HepG2 (cell line): ENCODE measurements at regions not wholly inside any gene's neighbourhood (a gene's known extent, or its start where the extent isn't known, plus 50 kb on each side); places are given as distances from the start of the nearest gene placed in this dataset.
"Not testable (repeated sequence)": the region's sequence is repeated elsewhere in the genome, so short reads cannot be mapped to it uniquely, and the experiment has no call there.

Source experiments
- ATAC-seq: fragments of 200-7000 bp; cut with Tn5 transposase; 3 replicates; pipeline ENCODE4 v1.9.1; 2020; ENCODE audit warnings: mild to moderate bottlenecking, moderate library complexity
- BruUV-seq: library from RNA; stranded (reverse); fragments of 400-500 nt; replicated peaks from 2 replicates; lab custom pipeline; 2021; lab: Mats Ljungman, UMichigan
- CTCF ChIA-PET: fragments of 300-600 bp; formaldehyde crosslinking; extraction: SDS; loops from one replicate; lab custom pipeline; 2021; ENCODE audit warnings: low total read pairs, inconsistent platforms, low intra/inter-chr PET ratio; lab: Yijun Ruan, JAX
- POLR2A ChIA-PET: fragments of 350-600 bp; sonication (Branson Sonifier 250); formaldehyde crosslinking; loops from one replicate; lab custom pipeline; 2020; ENCODE audit warnings: antibody characterized with exemption, inconsistent platforms; lab: Yijun Ruan, JAX
- DNase-seq: peaks from one replicate; pipeline ENCODE4 v3.0.0-alpha.2; 2015; ENCODE audit warnings: low spot score
- FAIRE-seq: peaks from 3 replicates; lab custom pipeline; 2011; peaks lifted over from hg19 to GRCh38; lab: Jason Lieb, UNC
- H2AFZ ChIP-seq: one replicate; pipeline ENCODE4 v1.6.1; 2011; ENCODE audit warnings: low read length, inconsistent platforms
- H3K27ac ChIP-seq: fragments of 300-600 bp; 3 replicates; pipeline ENCODE4 v1.8.0; 2011; ENCODE audit warnings: mixed run types, mild to moderate bottlenecking, mixed read lengths, low read length, inconsistent platforms; ENCODE audit not compliant: insufficient read depth; ENCODE audit errors: extremely low read length
- H3K27me3 ChIP-seq, 2 experiments: fragments of 200-600 bp in 1 of 2; 2 replicates in 1 of 2; 3 replicates in 1 of 2; pipeline versions ENCODE4 v1.6.0 to v1.8.0; 2011; ENCODE audit warnings: low read length in 2 of 2, mild to moderate bottlenecking in 2 of 2, moderate library complexity in 2 of 2, inconsistent platforms in 1 of 2; ENCODE audit not compliant: insufficient read depth in 2 of 2, control insufficient read depth in 1 of 2
- H3K36me3 ChIP-seq, 2 experiments: fragments of 200-600 bp in 1 of 2; replicated peaks in 1 of 2; 2 replicates in 1 of 2; 3 replicates in 1 of 2; pipeline versions ENCODE4 v1.5.1 to v1.8.0; 2011; ENCODE audit warnings: low read length in 2 of 2, inconsistent platforms in 1 of 2; ENCODE audit not compliant: insufficient read depth in 2 of 2, control insufficient read depth in 1 of 2
- H3K4me1 ChIP-seq: 2 replicates; pipeline ENCODE4 v1.5.1; 2012; ENCODE audit warnings: low read length, inconsistent platforms; ENCODE audit not compliant: insufficient read depth
- H3K4me2 ChIP-seq: 2 replicates; pipeline ENCODE4 v1.6.0; 2011; ENCODE audit warnings: low read depth, low read length, inconsistent platforms
- H3K4me3 ChIP-seq, 3 experiments: fragments of 200-600 bp in 1 of 3; sonication (generic), shearing (Covaris generic) in 1 of 3; replicated peaks in 1 of 3; 2 replicates each; pipeline ENCODE4 v1.5.1; 2011 to 2016; ENCODE audit warnings: low read length in 3 of 3, inconsistent platforms in 2 of 3, low read depth in 2 of 3, mild to moderate bottlenecking in 2 of 3, control low read depth in 1 of 3, mixed read lengths in 1 of 3; ENCODE audit not compliant: insufficient read depth in 1 of 3
- H3K79me2 ChIP-seq: one replicate; pipeline ENCODE4 v1.6.1; 2011; ENCODE audit warnings: low read length, inconsistent platforms; ENCODE audit not compliant: insufficient read depth
- H3K9ac ChIP-seq: 2 replicates; pipeline ENCODE4 v1.6.0; 2011; ENCODE audit warnings: mild to moderate bottlenecking, low read depth, low read length, inconsistent platforms; ENCODE audit not compliant: insufficient read depth
- H3K9me3 ChIP-seq: 2 replicates; pipeline ENCODE4 v1.5.1; 2012; ENCODE audit warnings: mild to moderate bottlenecking, low read length
- H4K20me1 ChIP-seq: 2 replicates; pipeline ENCODE4 v1.6.0; 2011; ENCODE audit warnings: inconsistent platforms, mild to moderate bottlenecking, low read length, moderate library complexity; ENCODE audit not compliant: insufficient read depth
- HMGXB3 ChIP-seq: sonication (generic); formaldehyde crosslinking; IDR thresholded peaks from 2 replicates; pipeline ENCODE4 v1.4.0; 2020; ENCODE audit warnings: missing genetic modification reagents, borderline replicate concordance
- ISX ChIP-seq: sonication (generic); formaldehyde crosslinking; conservative IDR thresholded peaks from 2 replicates; pipeline ENCODE4 v1.5.0; 2020; ENCODE audit warnings: missing genetic modification reagents
- MAFF ChIP-seq: IDR thresholded peaks from 2 replicates; pipeline ENCODE4 v1.6.1; 2011; ENCODE audit warnings: low read depth, low read length, improper control_type of control experiment
- MAX ChIP-seq: IDR thresholded peaks from 2 replicates; pipeline ENCODE4 v1.6.1; 2012; ENCODE audit warnings: inconsistent platforms
- PRDM10 ChIP-seq: sonication (generic); formaldehyde crosslinking; IDR thresholded peaks from 2 replicates; pipeline ENCODE4 v1.4.0; 2020; ENCODE audit warnings: low read depth, missing genetic modification reagents
- ZKSCAN5 ChIP-seq: sonication (generic); formaldehyde crosslinking; IDR thresholded peaks from 2 replicates; pipeline ENCODE4 v1.5.1; 2020; ENCODE audit warnings: mild to moderate bottlenecking, missing genetic modification reagents
- WGBS: methylation state at CpG from one replicate; pipeline ENCODE4 v1.1.6; 2017; ENCODE audit warnings: low lambda C conversion rate; 5-methylcytosine and 5-hydroxymethylcytosine counted together
- in situ Hi-C: cut with HindIII; loops from 2 replicates; pipeline ENCODE4 v1.10.0; 2017; ENCODE audit warnings: low pct_unique_long_range_greater_than_20kb; ENCODE audit not compliant: extremely low pct_ligation_motif_present
- intact Hi-C: fragments of 100-400 bp; cut with micrococcal nuclease; formaldehyde crosslinking; loops from one replicate; pipeline ENCODE4 v1.10.0; 2022; ENCODE audit not compliant: unreplicated experiment

- TF ChIP-seq HMGXB3 (CRISPR knock-in tag): no peak
- TF ChIP-seq ZKSCAN5 (CRISPR knock-in tag): no peak
- TF ChIP-seq PRDM10: no peak
- TF ChIP-seq ISX (CRISPR knock-in tag): no peak
- TF ChIP-seq MAX: no peak
- no peak for TF ChIP-seq MAFF
These were observed 1021.9 kb downstream of the FAM133A start (continued) for GRCh38 chrX:94695910-94696309.

GRCh38 chrX:94704348-94705256 lies 1030.6 kb downstream of the FAM133A start:
- H3K9ac ChIP-seq, FAIRE-seq, BruUV-seq, H2AFZ ChIP-seq, POLR2A ChIA-PET, H3K4me3 ChIP-seq, ATAC-seq, H3K27me3 ChIP-seq, H3K4me2 ChIP-seq, H3K36me3 ChIP-seq, in situ Hi-C loops, DNase-seq, H3K9me3 ChIP-seq, H3K27ac ChIP-seq, CTCF ChIA-PET, H3K4me1 ChIP-seq, intact Hi-C loops, H3K79me2 ChIP-seq, H4K20me1 ChIP-seq: not testable (repeated sequence)
- WGBS: 66% methylated on average over 8 of the region's 15 CpGs
